Heart left ventricle (tissue), 16 donors: ENCODE measurements at regions not wholly inside any gene's neighbourhood (a gene's known extent, or its start where the extent isn't known, plus 50 kb on each side); places are given as distances from the start of the nearest gene placed in this dataset.

Experiments
- ATAC-seq, 4 donors: fragments of 200-7000 bp; cut with Tn5 transposase; one replicate each; pipeline ENCODE4 v1.9.1; 2020 to 2022; ENCODE audit warnings: moderate library complexity in 4 of 4, mild to moderate bottlenecking in 3 of 4, moderate number of reproducible peaks in 1 of 4
- DNase-seq, 5 donors: peaks; one replicate each; pipeline ENCODE4 v3.0.0-alpha.2; 2020
- H3K27ac ChIP-seq, 12 donors: fragments of 200-600 bp; sonication (generic) in 4 of 12; one replicate each; pipeline versions ENCODE4 v1.5.0 to v1.8.0; 2016 to 2022; ENCODE audit warnings: mild to moderate bottlenecking in 2 of 12
- H3K27me3 ChIP-seq, 9 donors: fragments of 200-600 bp; sonication (generic) in 2 of 9; one replicate each; pipeline versions ENCODE4 v1.5.1 to v1.8.0; 2016 to 2022; ENCODE audit warnings: mild to moderate bottlenecking in 3 of 9
- H3K36me3 ChIP-seq, 9 donors: fragments of 200-600 bp; sonication (generic) in 2 of 9; one replicate each; pipeline versions ENCODE4 v1.5.0 to v1.8.0; 2018 to 2022; ENCODE audit warnings: mild to moderate bottlenecking in 2 of 9
- H3K4me1 ChIP-seq, 12 donors: fragments of 200-600 bp; sonication (generic) in 4 of 12; one replicate each; pipeline versions ENCODE4 v1.5.0 to v1.8.0; 2016 to 2022; ENCODE audit warnings: mild to moderate bottlenecking in 3 of 12
- H3K4me3 ChIP-seq, 12 donors: fragments of 200-600 bp; sonication (generic) in 4 of 12; one replicate each; pipeline versions ENCODE4 v1.5.0 to v1.8.0; 2017 to 2022; ENCODE audit warnings: mild to moderate bottlenecking in 9 of 12, moderate library complexity in 4 of 12
- H3K9me3 ChIP-seq, 12 donors: fragments of 200-600 bp; sonication (generic) in 4 of 12; one replicate each; pipeline versions ENCODE4 v1.5.0 to v1.8.0; 2016 to 2022; ENCODE audit warnings: mild to moderate bottlenecking in 1 of 12
- POLR2A ChIP-seq, 2 donors: fragments of 450-650 bp; IDR thresholded peaks; one replicate each; pipeline ENCODE4 v1.6.1; 2017; ENCODE audit warnings: antibody characterized with exemption in 2 of 2, mild to moderate bottlenecking in 2 of 2, moderate library complexity in 2 of 2
- WGBS, 4 donors: extraction: QIAGEN DNeasy Blood & Tissue Kit in 2 of 4; methylation state at CpG; one replicate each; pipeline versions ENCODE4 v1.1.5 to v1.1.7; 2013 to 2018; 5-methylcytosine and 5-hydroxymethylcytosine counted together
- intact Hi-C, 10 donors: fragments of 100-400 bp; cut with DNase I; formaldehyde crosslinking; loops; one replicate each; pipeline versions ENCODE4 v1.11.1 to v1.14.2; 2022
- TF ChIP-seq, protein P1 (sequence below), 12 donors: fragments of 200-600 bp; sonication (generic) in 4 of 12; IDR thresholded peaks; one replicate each; pipeline versions ENCODE4 v1.5.0 to v1.8.0; 2018 to 2022; ENCODE audit warnings: antibody characterized with exemption in 12 of 12, mild to moderate bottlenecking in 5 of 12
- donor health status: ischemic (EF 13 %, LVEDD 7.1; RV severe dilation, severe dysfunction).
- donor health status: healthy with polysubstance abuse.
- donor health status: DM: no; HTN: yes; CAD: no.
- donor health status: DM: no; HTN: no; CAD: no.
- donor health status: ischemic (EF 25% LVEDD 6.9; RV normal size, moderate dysfunction).
- donor health status: ischemic (EF 25% LVEDD 5.7; RV mildly dilated, moderate dysfunction).
- donor health status: healthy.
- donor health status: DM: yes; HTN: yes; CAD: no.
- donor health status: ischemic (EF 35%, LVEDD 5.7; RV mildly dilated, moderate dysfunction).
- donor health status: nonischemic (EF 11% LVEDD 7.7; RV severe dilation, severe dysfunction).
- donor health status: DM: yes; HTN: yes; CAD: no.
- donor health status: PGD.
- donor health status: ischemic (EF 29% LVEDD 5.4; RV normal size, mild dysfunction).
- donor health status: nonischemic (EF 23%, LVEDD 6.1; RV moderate dilation, normal function).

DNA sequence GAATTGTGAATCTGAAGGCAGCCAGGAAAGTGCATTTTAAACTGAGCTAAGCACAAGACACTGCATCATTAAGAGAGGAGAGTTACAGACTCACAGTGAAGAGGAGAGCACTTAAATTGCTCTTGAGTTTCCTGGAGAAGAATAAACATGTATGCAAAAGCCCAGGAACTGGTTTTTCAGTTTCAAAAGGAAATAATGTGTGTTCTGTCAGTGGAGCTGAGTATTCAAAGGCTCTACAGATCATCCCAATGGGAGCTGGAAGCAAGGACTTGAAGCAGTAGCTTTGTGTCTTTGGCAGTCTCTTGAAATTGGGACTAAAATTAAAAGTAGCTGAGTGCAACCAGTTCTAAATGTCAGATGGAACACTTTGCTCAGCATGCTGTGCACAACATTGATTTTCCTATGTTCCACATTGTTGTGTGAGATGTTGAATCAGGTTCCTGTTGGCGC, 147.5 kb upstream of the ANK2 start:
- intact Hi-C loops: no loop called here
- Histone ChIP-seq H3K27ac (peak overlapping the region in 1 of 12 donors; percentile 50), H3K9me3 (peaks cover 0 to 4% (median 0%) of the 10 kb centered on the region in 12 donors), H3K36me3 (no peaks in the 10 kb centered on the region), H3K27me3 (no peaks in the 10 kb centered on the region), H3K4me1 (peaks cover 0 to 12% (median 0%) of the 10 kb centered on the region in 12 donors), H3K4me3 (no peak overlapping the region)
- DNase-seq: no peak
- 91 to 100% (median 96%) methylated on average over 1 of the region's 1 CpG for WGBS, 4 donors
- peak in 1 of 4 donors; percentile 38 for ATAC-seq
- TF ChIP-seq POLR2A (IDR thresholded peaks at IDR 0.05): no peak
- TF ChIP-seq, protein P1, sequence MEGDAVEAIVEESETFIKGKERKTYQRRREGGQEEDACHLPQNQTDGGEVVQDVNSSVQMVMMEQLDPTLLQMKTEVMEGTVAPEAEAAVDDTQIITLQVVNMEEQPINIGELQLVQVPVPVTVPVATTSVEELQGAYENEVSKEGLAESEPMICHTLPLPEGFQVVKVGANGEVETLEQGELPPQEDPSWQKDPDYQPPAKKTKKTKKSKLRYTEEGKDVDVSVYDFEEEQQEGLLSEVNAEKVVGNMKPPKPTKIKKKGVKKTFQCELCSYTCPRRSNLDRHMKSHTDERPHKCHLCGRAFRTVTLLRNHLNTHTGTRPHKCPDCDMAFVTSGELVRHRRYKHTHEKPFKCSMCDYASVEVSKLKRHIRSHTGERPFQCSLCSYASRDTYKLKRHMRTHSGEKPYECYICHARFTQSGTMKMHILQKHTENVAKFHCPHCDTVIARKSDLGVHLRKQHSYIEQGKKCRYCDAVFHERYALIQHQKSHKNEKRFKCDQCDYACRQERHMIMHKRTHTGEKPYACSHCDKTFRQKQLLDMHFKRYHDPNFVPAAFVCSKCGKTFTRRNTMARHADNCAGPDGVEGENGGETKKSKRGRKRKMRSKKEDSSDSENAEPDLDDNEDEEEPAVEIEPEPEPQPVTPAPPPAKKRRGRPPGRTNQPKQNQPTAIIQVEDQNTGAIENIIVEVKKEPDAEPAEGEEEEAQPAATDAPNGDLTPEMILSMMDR (IDR thresholded peaks at IDR 0.05): no peak

DNA sequence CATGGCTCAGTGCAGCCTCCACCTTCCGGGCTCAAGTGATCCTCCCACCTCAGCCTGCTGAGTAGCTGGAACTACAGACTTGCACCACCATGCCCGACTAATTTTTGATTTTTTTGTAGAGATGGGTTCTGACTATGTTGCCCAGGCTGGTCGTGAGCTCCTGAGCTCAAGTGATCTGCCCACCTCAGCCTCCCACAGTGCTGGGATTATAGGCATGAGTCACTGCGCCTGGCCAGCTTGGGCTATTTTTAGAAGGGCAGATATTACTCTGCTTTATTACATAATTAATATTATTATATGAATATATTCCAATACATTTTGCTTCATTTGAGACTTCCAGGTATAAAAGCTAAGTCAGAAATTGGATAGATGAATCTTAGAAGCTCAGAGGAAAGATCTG, 143.7 kb upstream of the ANK2 start:
- 67 to 69% (median 68%) methylated on average over 4 of the region's 4 CpGs for WGBS, 4 donors
- Histone ChIP-seq H3K27ac (no peak overlapping the region), H3K4me3 (no peak overlapping the region), H3K9me3 (no peaks in the 10 kb centered on the region), H3K27me3 (no peaks in the 10 kb centered on the region), H3K36me3 (no peaks in the 10 kb centered on the region), H3K4me1 (peaks cover 0 to 18% (median 4%) of the 10 kb centered on the region in 12 donors)
- DNase-seq (peak in 1 of 5 donors; percentile 38), ATAC-seq (no peak)
- no peak for TF ChIP-seq POLR2A (IDR thresholded peaks at IDR 0.05)
- TF ChIP-seq, protein P1 (IDR thresholded peaks at IDR 0.05): no peak
- intact Hi-C loops: loop anchor here in 1 of 10 donors (5.0 kb wide), 1 partner anchor 48 kb away; no protein-coding TSS in a partner anchor

DNA sequence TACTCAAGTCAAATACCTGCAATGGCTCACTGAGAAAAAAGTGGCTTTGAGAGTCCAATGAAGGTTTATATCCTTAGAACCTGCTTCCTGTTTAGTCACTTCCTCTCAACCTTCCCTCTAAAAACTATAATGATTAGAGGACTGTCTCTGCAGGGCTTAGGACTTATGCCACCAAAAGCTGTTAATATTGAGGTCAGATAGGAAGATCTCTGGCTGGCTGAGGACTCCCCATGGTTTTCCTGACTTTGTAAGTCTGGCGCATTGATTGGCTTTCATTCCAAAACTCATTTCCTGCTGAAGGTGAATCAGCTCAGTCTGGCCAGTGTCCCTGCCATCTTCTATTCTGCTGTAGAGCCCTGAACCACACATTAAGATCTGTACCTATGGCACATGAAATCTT, 140.9 kb upstream of the ANK2 start:
- no peak overlapping the region for H3K27ac ChIP-seq
- no peaks in the 10 kb centered on the region for H3K36me3 ChIP-seq
- intact Hi-C loops: loop anchor here in 1 of 10 donors (5.0 kb wide), 1 partner anchor 51 kb away; no protein-coding TSS in a partner anchor
- no peak for ATAC-seq
- DNase-seq: no peak
- TF ChIP-seq, protein P1 (IDR thresholded peaks at IDR 0.05): no peak
- no peak for TF ChIP-seq POLR2A (IDR thresholded peaks at IDR 0.05)
- no peaks in the 10 kb centered on the region for H3K9me3 ChIP-seq
- 41 to 76% (median 69%) methylated on average over 1 of the region's 1 CpG for WGBS, 4 donors
- no peaks in the 10 kb centered on the region for H3K27me3 ChIP-seq
- no peak overlapping the region for H3K4me3 ChIP-seq
- peaks cover 0 to 9% (median 4%) of the 10 kb centered on the region in 12 donors for H3K4me1 ChIP-seq

DNA sequence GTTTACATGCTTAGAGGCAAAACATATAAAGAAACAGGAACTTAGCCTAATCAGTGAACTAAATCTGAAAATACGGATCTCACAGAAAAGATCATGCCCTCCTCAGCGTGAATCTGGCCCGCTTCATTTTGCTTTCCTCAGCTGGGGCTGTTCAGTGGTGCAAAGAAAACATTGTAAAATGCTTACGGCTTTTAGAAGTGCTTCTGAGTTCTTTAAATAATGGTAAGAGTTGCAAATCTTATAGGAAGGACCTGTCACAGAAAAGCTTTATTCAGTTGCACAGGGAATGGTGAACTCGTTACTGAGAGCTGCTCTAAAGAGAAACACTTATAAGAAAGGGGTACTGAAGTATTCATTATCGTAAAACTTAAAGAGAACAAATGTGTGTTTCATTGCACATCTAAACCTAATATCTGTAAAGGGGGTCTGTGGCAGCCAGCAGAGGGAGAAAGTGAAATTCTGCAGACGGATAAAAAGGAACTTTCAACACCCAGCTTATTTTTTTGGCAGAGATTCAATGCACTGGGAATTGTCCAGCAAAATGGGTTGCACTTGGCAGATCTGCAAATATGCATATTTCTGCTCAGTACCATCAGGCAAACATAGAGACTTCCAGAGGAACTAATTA, 139.2 kb upstream of the ANK2 start:
- intact Hi-C loops: no loop called here
- WGBS, 4 donors: 14 to 18% (median 16%) methylated on average over 7 of the region's 7 CpGs
- Histone ChIP-seq H3K27me3 (no peaks in the 10 kb centered on the region), H3K9me3 (no peaks in the 10 kb centered on the region), H3K27ac (peak overlapping the region in 4 of 12 donors; percentile 1 to 32 (median 26)), H3K4me1 (peaks cover 0 to 9% (median 4%) of the 10 kb centered on the region in 12 donors), H3K36me3 (no peaks in the 10 kb centered on the region), H3K4me3 (peak overlapping the region in 9 of 12 donors; percentile 22 to 49 (median 35))
- TF ChIP-seq POLR2A (IDR thresholded peaks at IDR 0.05): no peak
- TF ChIP-seq, protein P1 (IDR thresholded peaks at IDR 0.05): peak in 5 of 12 donors; percentile 11 to 35 (median 29)
- peak in 3 of 4 donors; percentile 25 to 56 (median 39) for ATAC-seq
- DNase-seq: no peak
